Adrenal gland (tissue), 9 donors: ENCODE measurements at regions not wholly inside any gene's neighbourhood (a gene's known extent, or its start where the extent isn't known, plus 50 kb on each side); places are given as distances from the start of the nearest gene placed in this dataset.
A peak's percentile ranks its signal among the peaks of the same experiment; 100 is the strongest.

Source experiments
- DNase-seq, 7 donors: peaks; one replicate each; pipeline ENCODE4 v3.0.0-alpha.2; 2019 to 2020
- H3K27ac ChIP-seq, 5 donors: fragments of 200-600 bp; sonication (generic) in 4 of 5; 1 replicate in 3 of 5; 2 replicates in 2 of 5; pipeline versions ENCODE4 v1.5.1 to v1.8.0; 2016 to 2020; ENCODE audit warnings: mild to moderate bottlenecking in 1 of 5
- H3K27me3 ChIP-seq: fragments of 200-600 bp; 2 replicates; pipeline ENCODE4 v1.8.0; 2021
- H3K36me3 ChIP-seq, 2 donors: fragments of 200-600 bp; replicated peaks in 1 of 2; 1 replicate in 1 of 2; 2 replicates in 1 of 2; pipeline versions ENCODE4 v1.5.1 to v1.8.0; 2018 to 2022
- H3K4me1 ChIP-seq, 2 donors: fragments of 200-600 bp; replicated peaks in 1 of 2; 1 replicate in 1 of 2; 2 replicates in 1 of 2; pipeline versions ENCODE4 v1.5.1 to v1.8.0; 2018 to 2021
- H3K4me3 ChIP-seq, 4 donors: fragments of 200-600 bp; sonication (generic) in 3 of 4; one replicate each; pipeline ENCODE4 v1.5.1; 2016 to 2018
- H3K9me3 ChIP-seq, 3 donors: fragments of 200-600 bp; sonication (generic) in 1 of 3; replicated peaks in 1 of 3; 1 replicate in 2 of 3; 2 replicates in 1 of 3; pipeline versions ENCODE4 v1.5.1 to v1.8.0; 2016 to 2021
- CTCF ChIP-seq, 6 experiments: fragments of 450-650 bp in 4 of 6; fragments of 200-600 bp in 2 of 6; sonication (generic) in 1 of 6; IDR thresholded peaks; 1 replicate in 5 of 6; 2 replicates in 1 of 6; pipeline versions ENCODE4 v1.5.1 to v1.8.0; 2016 to 2021; ENCODE audit warnings: antibody characterized with exemption in 6 of 6, mild to moderate bottlenecking in 2 of 6, moderate library complexity in 1 of 6
- POLR2A ChIP-seq, 2 donors: fragments of 450-650 bp; IDR thresholded peaks; one replicate each; pipeline ENCODE4 v1.6.1; 2017; ENCODE audit warnings: antibody characterized with exemption in 2 of 2, mild to moderate bottlenecking in 2 of 2, moderate library complexity in 1 of 2
- WGBS, 4 donors: extraction: QIAGEN DNeasy Blood & Tissue Kit in 2 of 4; methylation state at CpG; one replicate each; pipeline versions ENCODE4 v1.1.5 to v1.1.7; 2013 to 2017; 5-methylcytosine and 5-hydroxymethylcytosine counted together
- intact Hi-C, 2 donors: fragments of 100-400 bp; cut with DNase I; formaldehyde crosslinking; loops; one replicate each; pipeline versions ENCODE4 v1.14.1 to v1.15.0; 2022 to 2023
- donor health status: healthy with polysubstance abuse.
- donor health status: Bipolar disorder and iron deficiency.
- donor health status: DM: yes; HTN: yes; CAD: no.
- donor health status: DM: no; HTN: no; CAD: no.
- donor health status: DM: no; HTN: no; CAD: no.

DNA sequence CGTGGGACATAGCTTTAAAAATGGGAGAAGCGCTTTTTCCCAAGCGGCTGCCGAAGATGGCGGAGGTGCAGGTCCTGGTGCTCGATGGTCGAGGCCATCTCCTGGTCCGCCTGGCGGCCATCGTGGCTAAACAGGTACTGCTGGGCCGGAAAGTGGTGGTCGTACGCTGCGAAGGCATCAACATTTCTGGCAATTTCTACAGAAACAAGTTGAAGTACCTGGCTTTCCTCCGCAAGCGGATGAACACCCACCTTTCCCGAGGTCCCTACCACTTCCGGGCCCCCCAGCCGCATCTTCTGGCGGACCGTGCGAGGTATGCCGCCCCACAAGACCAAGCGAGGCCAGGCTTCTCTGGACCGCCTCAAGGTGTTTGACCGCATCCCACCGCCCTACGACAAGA, 245.5 kb downstream of the MRPL39 start:
- Histone ChIP-seq H3K36me3 (no peaks in the 10 kb centered on the region), H3K27me3 (no peaks in the 10 kb centered on the region), H3K4me3 (no peak overlapping the region), H3K9me3 (no peaks in the 10 kb centered on the region), H3K4me1 (no peaks in the 10 kb centered on the region), H3K27ac (no peak overlapping the region)
- intact Hi-C loops, result no loop called here
- 76 to 94% (median 93%) methylated on average over 13 to 28 of the region's 28 CpGs for WGBS, 4 donors
- TF ChIP-seq POLR2A (IDR thresholded peaks at IDR 0.05), result no peak
- no peak for TF ChIP-seq CTCF (IDR thresholded peaks at IDR 0.05)
- DNase-seq, result no peak

DNA sequence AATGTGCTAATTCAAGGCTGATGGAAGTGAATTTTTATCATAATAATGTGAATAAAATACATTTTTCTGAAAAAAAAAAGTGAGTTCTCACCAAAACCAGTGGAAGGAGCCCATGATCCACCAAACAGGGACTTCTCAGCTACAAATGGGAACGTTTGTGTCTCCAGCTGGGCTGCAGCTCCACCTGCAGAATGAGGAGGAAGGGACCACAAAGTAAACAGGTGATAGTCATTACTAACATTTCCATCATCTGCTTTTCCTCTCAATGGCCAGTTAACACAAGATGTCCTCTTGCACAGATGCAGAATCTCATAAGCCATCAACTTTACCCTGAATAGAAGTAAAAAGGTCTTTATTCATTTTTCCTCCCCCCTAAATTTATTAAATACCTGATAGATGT, 246.2 kb downstream of the MRPL39 start:
- no peak overlapping the region for H3K27ac ChIP-seq
- TF ChIP-seq POLR2A (IDR thresholded peaks at IDR 0.05) (no peak), CTCF (IDR thresholded peaks at IDR 0.05) (no peak)
- intact Hi-C loops, result no loop called here
- DNase-seq, result no peak
- H3K9me3 ChIP-seq, result no peaks in the 10 kb centered on the region
- H3K36me3 ChIP-seq, result no peaks in the 10 kb centered on the region
- no peaks in the 10 kb centered on the region for H3K27me3 ChIP-seq
- no peaks in the 10 kb centered on the region for H3K4me1 ChIP-seq
- no peak overlapping the region for H3K4me3 ChIP-seq
- WGBS, 4 donors, result 50 to 68% (median 57%) methylated on average over 1 of the region's 1 CpG

DNA sequence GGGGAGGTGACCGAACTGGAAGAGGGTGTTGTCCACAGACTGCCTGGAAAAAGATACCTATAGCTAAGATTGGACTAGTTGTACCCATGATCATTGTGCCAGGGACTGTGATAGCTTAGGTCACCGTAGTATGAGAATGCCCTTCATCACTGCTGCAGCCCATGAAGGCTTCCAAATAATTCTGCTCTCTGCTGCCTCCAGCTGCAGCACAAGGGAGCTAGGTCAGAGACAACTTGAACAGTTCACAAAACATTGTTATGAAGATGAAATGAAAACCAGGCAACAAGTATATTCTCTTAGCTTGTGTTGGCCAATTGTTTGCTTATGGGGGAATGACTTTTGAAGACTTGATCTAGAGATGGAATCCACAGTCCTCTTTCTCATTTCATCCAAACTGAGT, 246.7 kb downstream of the MRPL39 start:
- H3K4me1 ChIP-seq, result no peaks in the 10 kb centered on the region
- intact Hi-C loops, result no loop called here
- TF ChIP-seq POLR2A (IDR thresholded peaks at IDR 0.05), result no peak
- no peak for TF ChIP-seq CTCF (IDR thresholded peaks at IDR 0.05)
- no peak overlapping the region for H3K4me3 ChIP-seq
- no peaks in the 10 kb centered on the region for H3K9me3 ChIP-seq
- 70 to 88% (median 75%) methylated on average over 2 of the region's 2 CpGs for WGBS, 4 donors
- H3K27me3 ChIP-seq, result no peaks in the 10 kb centered on the region
- H3K27ac ChIP-seq, result no peak overlapping the region
- no peaks in the 10 kb centered on the region for H3K36me3 ChIP-seq
- DNase-seq, result no peak

GRCh38 chr21:25359724-25360123, 247.6 kb downstream of the MRPL39 start:
- peak in 4 of 7 donors; percentile 16 to 25 (median 22) for DNase-seq
- 49 to 67% (median 57%) methylated on average over 5 of the region's 5 CpGs for WGBS, 4 donors
- no peak overlapping the region for H3K27ac ChIP-seq
- H3K9me3 ChIP-seq, result no peaks in the 10 kb centered on the region
- H3K4me3 ChIP-seq, result no peak overlapping the region
- no peak for TF ChIP-seq POLR2A (IDR thresholded peaks at IDR 0.05)
- TF ChIP-seq CTCF (IDR thresholded peaks at IDR 0.05), result no peak
- H3K36me3 ChIP-seq, result no peaks in the 10 kb centered on the region
- no peaks in the 10 kb centered on the region for H3K4me1 ChIP-seq
- intact Hi-C loops, result no loop called here
- no peaks in the 10 kb centered on the region for H3K27me3 ChIP-seq
